Stimulated activated CD4-positive, alpha-beta T cell treated with anti-CD3 and anti-CD28 coated beads, Interleukin-15, amount 100 ng/mL, for 48 hours (primary cell): ENCODE measurements at regions not wholly inside any gene's neighbourhood (a gene's known extent, or its start where the extent isn't known, plus 50 kb on each side); places are given as distances from the start of the nearest gene placed in this dataset.

Source experiments
- DNase-seq, 2 donors: peaks; one replicate each; pipeline ENCODE4 v3.0.0-alpha.2; 2020; ENCODE audit warnings: low read depth in 2 of 2

GRCh38 chr2:147792966-147793617, 51.7 kb upstream of the ACVR2A start:
- DNase-seq: no peak

- DNase-seq: no peak
These were observed 54.2 kb upstream of the ACVR2A start for GRCh38 chr2:147790580-147790979.

DNA sequence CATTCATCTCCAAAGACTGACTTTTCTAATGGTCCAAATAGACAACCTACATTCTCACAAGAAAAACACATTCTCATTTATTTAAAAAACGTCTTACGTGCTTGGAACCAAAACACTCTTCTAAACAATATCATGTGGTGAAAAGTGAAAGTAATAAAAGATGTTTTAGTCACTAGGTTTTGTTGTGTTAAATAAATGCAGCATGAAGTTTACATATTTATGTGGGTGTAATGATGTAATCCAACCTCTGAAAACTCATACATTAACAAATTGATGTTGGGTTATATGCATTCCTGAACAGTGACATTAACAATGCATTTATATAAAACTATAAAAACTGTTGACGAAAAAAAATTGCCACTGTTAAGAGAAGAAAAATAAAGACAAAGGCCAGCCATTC, 55.1 kb upstream of the ACVR2A start:
- no peak for DNase-seq

DNA sequence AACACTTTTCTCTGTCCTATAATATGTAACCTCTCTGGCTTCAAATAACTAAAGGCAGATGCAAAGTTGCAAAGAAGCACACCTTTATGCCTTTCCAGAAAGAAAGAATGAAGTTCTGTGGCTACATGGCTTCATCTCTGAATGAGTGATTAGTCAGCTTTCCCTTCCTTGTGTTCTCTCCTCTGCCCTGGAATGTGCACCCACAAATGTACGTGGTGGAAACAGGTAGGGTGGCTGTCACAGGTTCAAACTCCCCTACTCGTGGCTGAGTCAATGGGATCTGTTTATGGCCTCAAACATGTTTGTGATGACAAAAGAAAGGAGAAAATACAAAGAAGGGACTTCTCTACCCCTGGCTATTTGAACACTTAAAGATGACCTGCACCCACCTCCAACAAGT, 55.5 kb upstream of the ACVR2A start:
- DNase-seq: no peak

- no peak for DNase-seq
These were observed 62.5 kb upstream of the ACVR2A start for GRCh38 chr2:147782141-147782930.

GRCh38 chr2:147779440-147779839, 65.4 kb upstream of the ACVR2A start:
- no peak for DNase-seq

DNA sequence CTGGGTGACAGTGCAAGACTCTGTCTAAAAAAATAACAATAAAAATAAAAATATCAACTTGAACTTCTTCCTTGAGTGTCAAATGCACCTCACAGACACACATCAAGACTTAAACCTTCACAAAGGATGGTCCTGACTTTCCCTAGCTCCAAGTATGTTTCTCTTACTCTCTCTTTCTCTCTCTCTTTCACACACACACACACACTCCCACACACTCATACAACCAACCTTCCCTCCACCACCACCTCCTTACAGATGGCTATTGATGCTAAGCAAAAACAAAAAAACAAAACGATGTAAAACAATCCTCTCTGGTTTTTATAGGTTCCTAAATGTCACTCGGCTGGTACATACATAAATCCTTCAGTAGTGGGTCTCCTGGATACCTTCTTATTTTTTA, 67.4 kb upstream of the ACVR2A start:
- DNase-seq: no peak

DNA sequence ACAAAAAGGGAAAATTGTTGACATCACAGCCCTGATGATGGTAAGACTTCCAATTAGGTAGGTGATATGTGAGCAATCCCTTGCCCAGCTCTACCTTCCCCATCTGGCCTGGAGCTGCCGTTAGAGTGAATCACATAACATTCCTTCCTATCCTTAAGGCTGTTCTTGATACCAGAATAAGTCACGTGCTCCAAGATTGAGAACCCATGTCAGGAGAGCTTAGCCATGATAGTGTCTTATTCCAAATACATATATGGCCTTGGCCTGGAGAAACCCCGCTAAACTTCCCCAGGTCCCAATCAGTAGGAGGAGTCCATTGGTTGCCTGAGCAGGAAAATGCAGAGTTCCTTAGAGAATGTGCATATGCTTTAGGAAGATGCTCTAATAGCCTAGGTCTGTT, 70.0 kb upstream of the ACVR2A start:
- no peak for DNase-seq

DNA sequence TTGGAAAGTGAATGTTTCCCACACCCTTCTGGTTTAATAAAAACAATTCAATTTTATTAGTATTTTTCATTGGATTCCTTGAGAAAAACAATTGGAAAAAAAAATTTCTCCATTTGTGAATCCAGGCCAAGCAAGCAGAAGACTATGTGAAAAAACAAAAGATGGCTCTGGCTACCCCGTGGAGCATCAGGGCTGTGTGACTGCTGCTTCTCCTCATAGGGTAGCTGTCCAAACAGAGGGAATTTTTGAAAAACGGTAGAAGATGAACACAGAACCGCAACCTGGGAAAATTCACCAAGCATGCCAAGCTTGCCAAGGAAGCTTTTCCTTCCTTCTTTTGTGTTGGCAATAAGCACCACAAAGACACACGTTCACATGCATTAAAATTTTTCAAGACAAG, 71.3 kb upstream of the ACVR2A start:
- no peak for DNase-seq

GRCh38 chr2:147772781-147773180, 72.0 kb upstream of the ACVR2A start:
- no peak for DNase-seq

DNA sequence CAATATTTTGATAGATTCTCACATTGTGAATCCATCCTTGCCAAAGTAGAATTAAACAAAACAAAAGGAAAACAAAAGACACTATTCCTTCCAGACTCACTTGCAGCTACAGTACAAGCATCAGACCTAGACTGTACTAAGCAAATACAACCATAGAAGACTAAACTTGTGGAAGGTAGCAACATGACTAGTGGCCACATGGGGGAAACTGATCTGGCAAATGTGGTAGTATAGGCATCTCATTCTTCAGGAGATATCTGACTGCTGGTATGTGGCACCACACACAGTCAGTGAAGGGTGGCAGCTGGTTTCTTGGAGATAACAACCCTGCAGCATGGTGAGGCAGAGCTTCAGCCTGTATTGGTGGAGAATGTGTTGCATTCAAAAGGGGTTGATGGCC, 81.0 kb upstream of the ACVR2A start:
- no peak for DNase-seq

- DNase-seq: no peak
These were observed 83.8 kb upstream of the ACVR2A start for GRCh38 chr2:147760984-147761383.

DNA sequence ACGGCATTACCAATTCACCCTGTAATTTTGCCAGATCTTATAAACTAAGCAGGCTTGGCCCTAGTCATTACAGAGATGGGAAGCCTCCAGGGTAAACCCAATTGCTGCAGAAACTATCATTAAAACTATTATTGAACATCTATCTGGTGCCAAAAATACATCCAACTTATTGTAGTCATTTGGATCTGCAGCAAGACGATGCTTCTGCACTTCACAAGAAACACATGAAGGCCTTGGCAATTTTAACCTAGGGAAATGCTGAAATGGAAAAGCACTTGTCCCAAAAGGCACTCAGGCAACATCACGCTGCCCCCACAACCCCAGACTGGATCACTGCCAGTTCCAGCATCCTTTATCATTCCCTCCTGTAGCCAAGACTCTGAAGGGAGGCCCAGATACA, 85.3 kb upstream of the ACVR2A start:
- DNase-seq: no peak

DNA sequence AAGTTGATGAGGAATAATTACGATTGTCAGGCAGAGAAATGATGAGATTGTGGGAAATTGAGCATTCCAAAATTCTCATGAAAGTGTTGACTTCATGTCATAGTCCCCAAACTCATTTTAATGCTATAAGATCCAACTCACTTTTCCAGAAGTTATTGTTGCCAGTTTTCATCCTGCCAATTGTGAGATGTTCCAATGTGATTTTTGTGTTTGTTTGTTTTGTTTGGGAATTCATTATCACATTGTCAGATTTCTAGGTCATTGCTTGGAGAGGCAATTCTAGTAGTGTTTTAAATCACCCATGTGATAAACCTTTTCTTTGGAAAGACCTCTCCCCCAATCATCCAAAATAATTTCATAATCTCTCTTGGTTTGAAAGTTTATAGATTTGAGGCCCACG, 86.0 kb upstream of the ACVR2A start:
- DNase-seq: no peak

- no peak for DNase-seq
These were observed 88.8 kb upstream of the ACVR2A start for GRCh38 chr2:147756069-147756468.

- no peak for DNase-seq
These were observed 104.5 kb upstream of the ACVR2A start for GRCh38 chr2:147740211-147740927.

GRCh38 chr2:147739508-147739907, 105.3 kb upstream of the ACVR2A start:
- DNase-seq: no peak

DNA sequence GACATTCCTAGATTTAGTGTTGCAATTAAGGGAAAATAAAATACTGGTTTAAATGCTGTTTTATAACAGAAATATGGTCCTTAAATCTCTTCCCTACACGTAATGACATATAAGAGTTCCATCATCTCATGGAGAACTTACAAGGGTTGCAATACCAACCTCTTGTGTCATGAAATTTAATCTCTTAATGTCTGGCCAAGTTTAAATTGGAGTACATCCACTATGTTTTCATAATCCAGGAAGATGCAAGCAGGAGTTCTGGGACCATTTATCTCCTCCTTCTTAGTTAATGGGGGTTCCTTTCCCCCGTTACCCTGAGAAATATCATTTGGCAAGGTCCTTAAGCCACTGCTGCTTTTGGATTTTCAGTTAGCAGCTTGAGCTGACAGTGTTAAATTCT, 126.0 kb upstream of the ACVR2A start:
- DNase-seq: no peak

GRCh38 chr2:147716906-147717305, 127.9 kb upstream of the ACVR2A start:
- no peak for DNase-seq

- DNase-seq: no peak
These were observed 129.0 kb upstream of the ACVR2A start for GRCh38 chr2:147715807-147716206.

GRCh38 chr2:147714582-147714981, 130.2 kb upstream of the ACVR2A start:
- DNase-seq: no peak

GRCh38 chr2:147713349-147713748, 131.5 kb upstream of the ACVR2A start:
- no peak for DNase-seq

DNA sequence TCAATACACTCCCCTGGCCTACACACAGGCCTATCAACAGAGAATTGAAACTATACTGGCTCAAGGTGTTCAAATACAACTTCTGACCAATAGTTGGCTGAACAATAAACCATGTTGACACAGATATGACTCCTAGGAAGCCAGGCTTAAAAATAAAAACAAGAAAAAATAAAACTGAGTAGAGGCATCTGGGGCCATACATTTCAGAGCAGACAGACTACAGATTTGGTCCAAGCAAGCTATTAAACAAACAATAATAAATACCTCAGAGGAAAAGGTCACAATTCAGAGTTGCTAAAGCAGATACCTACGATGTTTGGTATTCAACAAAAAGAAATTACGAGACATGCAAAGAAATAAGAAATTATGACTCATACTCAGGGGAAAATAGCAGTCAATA, 132.8 kb upstream of the ACVR2A start:
- no peak for DNase-seq
